ENCODE measurements at regions not wholly inside any gene's neighbourhood (a gene's known extent, or its start where the extent isn't known, plus 50 kb on each side); places are given as distances from the start of the nearest gene placed in this dataset.

- TF ChIP-seq, protein P1, sequence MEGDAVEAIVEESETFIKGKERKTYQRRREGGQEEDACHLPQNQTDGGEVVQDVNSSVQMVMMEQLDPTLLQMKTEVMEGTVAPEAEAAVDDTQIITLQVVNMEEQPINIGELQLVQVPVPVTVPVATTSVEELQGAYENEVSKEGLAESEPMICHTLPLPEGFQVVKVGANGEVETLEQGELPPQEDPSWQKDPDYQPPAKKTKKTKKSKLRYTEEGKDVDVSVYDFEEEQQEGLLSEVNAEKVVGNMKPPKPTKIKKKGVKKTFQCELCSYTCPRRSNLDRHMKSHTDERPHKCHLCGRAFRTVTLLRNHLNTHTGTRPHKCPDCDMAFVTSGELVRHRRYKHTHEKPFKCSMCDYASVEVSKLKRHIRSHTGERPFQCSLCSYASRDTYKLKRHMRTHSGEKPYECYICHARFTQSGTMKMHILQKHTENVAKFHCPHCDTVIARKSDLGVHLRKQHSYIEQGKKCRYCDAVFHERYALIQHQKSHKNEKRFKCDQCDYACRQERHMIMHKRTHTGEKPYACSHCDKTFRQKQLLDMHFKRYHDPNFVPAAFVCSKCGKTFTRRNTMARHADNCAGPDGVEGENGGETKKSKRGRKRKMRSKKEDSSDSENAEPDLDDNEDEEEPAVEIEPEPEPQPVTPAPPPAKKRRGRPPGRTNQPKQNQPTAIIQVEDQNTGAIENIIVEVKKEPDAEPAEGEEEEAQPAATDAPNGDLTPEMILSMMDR (IDR thresholded peaks at IDR 0.05): no peak
- TF ChIP-seq POLR2A (IDR thresholded peaks at IDR 0.05): no peak
- no peak for TF ChIP-seq EP300 (IDR thresholded peaks at IDR 0.05)
Measured at GRCh38 chr10:28387140-28387539, 84.3 kb upstream of the MPP7 start.

All from ovary (tissue), 3 donors.